Gastrocnemius medialis (tissue), 4 donors: ENCODE measurements at regions not wholly inside any gene's neighbourhood (a gene's known extent, or its start where the extent isn't known, plus 50 kb on each side); places are given as distances from the start of the nearest gene placed in this dataset.
"Not testable (repeated sequence)": the region's sequence is repeated elsewhere in the genome, so short reads cannot be mapped to it uniquely, and the experiment has no call there.

Experiments
- POLR2A ChIP-seq, 2 donors: fragments of 450-650 bp; IDR thresholded peaks; one replicate each; pipeline ENCODE4 v1.6.1; 2017; ENCODE audit warnings: antibody characterized with exemption in 2 of 2, mild to moderate bottlenecking in 2 of 2, moderate library complexity in 2 of 2
- TF ChIP-seq, protein P1 (sequence below), 5 experiments: fragments of 450-650 bp in 3 of 5; fragments of 200-600 bp in 2 of 5; sonication (generic) in 2 of 5; IDR thresholded peaks in 4 of 5; conservative IDR thresholded peaks in 1 of 5; 1 replicate in 4 of 5; 2 replicates in 1 of 5; pipeline ENCODE4 v1.5.1; 2016 to 2019; ENCODE audit warnings: antibody characterized with exemption in 5 of 5, mild to moderate bottlenecking in 3 of 5, moderate library complexity in 3 of 5

DNA sequence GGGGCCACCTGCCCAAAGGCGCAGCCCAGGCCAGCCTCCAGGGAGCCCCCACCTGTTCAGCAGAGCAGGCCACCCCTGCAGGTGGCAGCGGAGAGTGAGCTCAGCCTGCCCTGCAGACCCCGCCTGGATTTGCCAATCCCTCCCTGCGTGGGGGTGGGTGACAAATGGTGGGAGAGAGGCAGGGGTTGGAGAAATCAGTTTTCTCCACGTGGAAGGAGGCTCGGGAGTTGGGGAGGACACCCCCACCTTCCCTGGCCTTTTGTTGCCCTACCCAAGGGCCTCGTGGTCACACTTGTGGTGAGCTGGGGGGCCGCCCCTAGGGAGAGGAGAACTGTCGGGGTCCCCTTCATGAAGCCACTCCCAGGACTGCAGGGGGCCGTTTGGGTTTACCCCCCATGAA, 351.7 kb downstream of the CNTNAP3B start:
- not testable (repeated sequence) for TF ChIP-seq POLR2A (IDR thresholded peaks at IDR 0.05)
- TF ChIP-seq, protein P1, sequence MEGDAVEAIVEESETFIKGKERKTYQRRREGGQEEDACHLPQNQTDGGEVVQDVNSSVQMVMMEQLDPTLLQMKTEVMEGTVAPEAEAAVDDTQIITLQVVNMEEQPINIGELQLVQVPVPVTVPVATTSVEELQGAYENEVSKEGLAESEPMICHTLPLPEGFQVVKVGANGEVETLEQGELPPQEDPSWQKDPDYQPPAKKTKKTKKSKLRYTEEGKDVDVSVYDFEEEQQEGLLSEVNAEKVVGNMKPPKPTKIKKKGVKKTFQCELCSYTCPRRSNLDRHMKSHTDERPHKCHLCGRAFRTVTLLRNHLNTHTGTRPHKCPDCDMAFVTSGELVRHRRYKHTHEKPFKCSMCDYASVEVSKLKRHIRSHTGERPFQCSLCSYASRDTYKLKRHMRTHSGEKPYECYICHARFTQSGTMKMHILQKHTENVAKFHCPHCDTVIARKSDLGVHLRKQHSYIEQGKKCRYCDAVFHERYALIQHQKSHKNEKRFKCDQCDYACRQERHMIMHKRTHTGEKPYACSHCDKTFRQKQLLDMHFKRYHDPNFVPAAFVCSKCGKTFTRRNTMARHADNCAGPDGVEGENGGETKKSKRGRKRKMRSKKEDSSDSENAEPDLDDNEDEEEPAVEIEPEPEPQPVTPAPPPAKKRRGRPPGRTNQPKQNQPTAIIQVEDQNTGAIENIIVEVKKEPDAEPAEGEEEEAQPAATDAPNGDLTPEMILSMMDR (IDR thresholded peaks at IDR 0.05 in 4 of 5, conservative IDR thresholded peaks at IDR 0.05 in 1 of 5): not testable (repeated sequence)
